ENCODE measurements at regions not wholly inside any gene's neighbourhood (a gene's known extent, or its start where the extent isn't known, plus 50 kb on each side); places are given as distances from the start of the nearest gene placed in this dataset.

GRCh38 chr1:5594056-5594956, 397.9 kb downstream of the NPHP4 start:
- TF ChIP-seq EP300 (IDR thresholded peaks at IDR 0.05; ENCODE audit: borderline replicate concordance) (no peak), TAF1 (IDR thresholded peaks at IDR 0.05; ENCODE audit: low read depth) (no peak), FOXM1 (IDR thresholded peaks at IDR 0.05; ENCODE audit: borderline replicate concordance, low read depth) (no peak), REST (IDR thresholded peaks at IDR 0.05; ENCODE audit: low read depth) (no peak), ZBTB7A (IDR thresholded peaks at IDR 0.05; ENCODE audit: low read depth) (no peak), NFIC (IDR thresholded peaks at IDR 0.05) (no peak), TCF12 (IDR thresholded peaks at IDR 0.05; ENCODE audit: low read depth) (no peak), USF1 (IDR thresholded peaks at IDR 0.05) (no peak), CEBPB (IDR thresholded peaks at IDR 0.05) (no peak), EGR1 (IDR thresholded peaks at IDR 0.05) (no peak), MAX (IDR thresholded peaks at IDR 0.05) (no peak), TEAD4 (IDR thresholded peaks at IDR 0.05) (no peak), YY1 (IDR thresholded peaks at IDR 0.05; ENCODE audit: low read depth) (no peak), RAD21 (IDR thresholded peaks at IDR 0.05; ENCODE audit: low read depth) (no peak), CREB1 (IDR thresholded peaks at IDR 0.05; ENCODE audit: low read depth) (no peak)

- TF ChIP-seq REST (IDR thresholded peaks at IDR 0.05; ENCODE audit: low read depth) (no peak), NFIC (IDR thresholded peaks at IDR 0.05) (no peak)
Measured at GRCh38 chr1:5590717-5591116, 401.5 kb downstream of the NPHP4 start.

- TF ChIP-seq CEBPB (IDR thresholded peaks at IDR 0.05) (no peak), CREB1 (IDR thresholded peaks at IDR 0.05; ENCODE audit: low read depth) (no peak), EGR1 (IDR thresholded peaks at IDR 0.05) (no peak), MAX (IDR thresholded peaks at IDR 0.05) (no peak), TAF1 (IDR thresholded peaks at IDR 0.05; ENCODE audit: low read depth) (no peak), EP300 (IDR thresholded peaks at IDR 0.05; ENCODE audit: borderline replicate concordance) (no peak), TEAD4 (IDR thresholded peaks at IDR 0.05) (no peak), REST (IDR thresholded peaks at IDR 0.05; ENCODE audit: low read depth) (no peak)
Measured at GRCh38 chr1:5586629-5587028, 405.6 kb downstream of the NPHP4 start.

GRCh38 chr1:5585256-5585655, 407.0 kb downstream of the NPHP4 start:
- TF ChIP-seq TEAD4 (IDR thresholded peaks at IDR 0.05): no peak
- no peak for TF ChIP-seq YY1 (IDR thresholded peaks at IDR 0.05; ENCODE audit: low read depth)
- TF ChIP-seq FOXM1 (IDR thresholded peaks at IDR 0.05; ENCODE audit: borderline replicate concordance, low read depth): no peak
- TF ChIP-seq EGR1 (IDR thresholded peaks at IDR 0.05): no peak
- TF ChIP-seq ZBTB7A (IDR thresholded peaks at IDR 0.05; ENCODE audit: low read depth): no peak
- TF ChIP-seq TAF1 (IDR thresholded peaks at IDR 0.05; ENCODE audit: low read depth): no peak
- no peak for TF ChIP-seq TCF12 (IDR thresholded peaks at IDR 0.05; ENCODE audit: low read depth)
- TF ChIP-seq RAD21 (IDR thresholded peaks at IDR 0.05; ENCODE audit: low read depth): no peak
- TF ChIP-seq CEBPB (IDR thresholded peaks at IDR 0.05): no peak
- TF ChIP-seq REST (IDR thresholded peaks at IDR 0.05; ENCODE audit: low read depth): no peak
- no peak for TF ChIP-seq EP300 (IDR thresholded peaks at IDR 0.05; ENCODE audit: borderline replicate concordance)
- TF ChIP-seq MAX (IDR thresholded peaks at IDR 0.05): no peak
- no peak for TF ChIP-seq CREB1 (IDR thresholded peaks at IDR 0.05; ENCODE audit: low read depth)
- TF ChIP-seq USF1 (IDR thresholded peaks at IDR 0.05): no peak

All from Ishikawa (cell line).